Activated T-cell treated with anti-CD3 and anti-CD28 coated beads, Interleukin-2, amount 50 U/mL, for 24 hours (primary cell): ENCODE measurements at regions not wholly inside any gene's neighbourhood (a gene's known extent, or its start where the extent isn't known, plus 50 kb on each side); places are given as distances from the start of the nearest gene placed in this dataset.
A peak's percentile ranks its signal among the peaks of the same experiment; 100 is the strongest.
"Not testable (repeated sequence)": the region's sequence is repeated elsewhere in the genome, so short reads cannot be mapped to it uniquely, and the experiment has no call there.

ENCODE experiments used
- DNase-seq: peaks from one replicate; pipeline ENCODE4 v3.0.0-alpha.2; 2020
- H3K27ac Mint-ChIP-seq: 2 replicates; pipeline ENCODE4 v1.8.0; 2020; ENCODE audit warnings: mild to moderate bottlenecking, mixed read lengths
- H3K27me3 Mint-ChIP-seq: 2 replicates; pipeline ENCODE4 v1.8.0; 2020; ENCODE audit warnings: mixed read lengths
- H3K36me3 Mint-ChIP-seq: 2 replicates; pipeline ENCODE4 v1.8.0; 2020; ENCODE audit warnings: low read depth, mixed read lengths
- H3K4me1 Mint-ChIP-seq: 2 replicates; pipeline ENCODE4 v1.8.0; 2020; ENCODE audit warnings: low read depth, mixed read lengths
- H3K4me3 Mint-ChIP-seq: 2 replicates; pipeline ENCODE4 v1.8.0; 2020; ENCODE audit warnings: mild to moderate bottlenecking, moderate library complexity, mixed read lengths
- H3K9me3 Mint-ChIP-seq: 2 replicates; pipeline ENCODE4 v1.8.0; 2020; ENCODE audit warnings: mixed read lengths

DNA sequence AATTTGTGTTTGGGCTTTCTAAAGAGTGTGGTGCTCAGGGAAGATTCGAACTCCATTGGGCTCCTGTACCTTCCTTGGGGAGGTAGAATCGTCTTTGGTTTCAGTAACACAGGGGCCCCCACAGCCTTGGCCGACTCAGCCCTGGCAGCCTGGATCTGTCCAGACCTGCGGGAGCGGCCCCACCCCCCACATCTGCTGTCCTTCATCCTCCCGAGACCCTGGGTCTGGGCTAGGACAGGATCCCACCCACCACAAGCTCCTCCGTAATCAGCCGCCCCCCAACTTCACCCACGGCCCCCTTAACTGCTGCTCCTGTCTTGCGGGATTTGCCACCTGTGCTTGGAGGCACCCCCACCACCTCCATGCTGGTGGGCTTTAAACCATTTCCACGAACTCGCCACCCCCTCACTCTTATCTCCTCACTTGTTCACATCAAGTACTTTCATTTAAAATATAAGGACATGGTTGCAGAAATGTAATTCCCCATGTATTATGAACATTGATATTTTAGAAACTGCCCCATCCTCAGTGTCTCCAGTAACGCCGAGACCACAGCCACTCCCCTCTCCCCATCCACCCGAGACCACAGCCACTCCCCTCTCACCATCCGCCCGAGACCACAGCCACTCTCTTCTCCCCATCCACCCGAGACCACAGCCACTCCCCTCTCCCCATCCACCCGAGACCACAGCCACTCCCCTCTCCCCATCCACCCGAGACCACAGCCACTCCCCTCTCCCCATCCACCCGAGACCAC is 84.7 kb upstream of the SFSWAP start:
- not testable (repeated sequence) for H3K27me3 Mint-ChIP-seq

DNA sequence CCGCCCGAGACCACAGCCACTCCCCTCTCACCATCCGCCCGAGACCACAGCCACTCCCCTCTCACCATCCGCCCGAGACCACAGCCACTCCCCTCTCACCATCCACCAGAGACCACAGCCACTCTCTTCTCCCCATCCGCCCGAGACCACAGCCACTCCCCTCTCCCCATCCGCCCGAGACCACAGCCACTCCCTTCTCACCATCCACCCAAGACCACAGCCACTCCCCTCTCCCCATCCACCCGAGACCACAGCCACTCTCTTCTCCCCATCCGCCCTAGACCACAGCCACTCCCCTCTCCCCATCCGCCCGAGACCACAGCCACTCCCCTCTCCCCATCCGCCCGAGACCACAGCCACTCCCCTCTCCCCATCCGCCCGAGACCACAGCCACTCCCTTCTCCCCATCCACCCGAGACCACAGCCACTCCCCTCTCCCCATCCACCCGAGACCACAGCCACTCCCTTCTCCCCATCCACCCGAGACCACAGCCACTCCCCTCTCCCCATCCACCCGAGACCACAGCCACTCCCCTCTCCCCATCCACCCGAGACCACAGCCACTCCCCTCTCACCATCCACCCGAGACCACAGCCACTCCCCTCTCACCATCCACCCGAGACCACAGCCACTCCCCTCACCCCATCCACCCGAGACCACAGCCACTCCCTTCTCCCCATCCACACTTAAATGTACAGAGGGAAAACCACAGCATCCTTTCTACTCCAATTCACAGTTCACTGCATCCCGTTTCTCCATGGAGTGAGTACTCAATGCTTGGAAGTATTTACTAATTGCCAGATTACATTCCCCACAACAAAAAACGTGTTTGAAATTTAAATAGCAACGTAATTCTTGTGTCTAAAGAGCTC is 83.5 kb upstream of the SFSWAP start:
- not testable (repeated sequence) for H3K9me3 Mint-ChIP-seq, H3K36me3 Mint-ChIP-seq, H3K27me3 Mint-ChIP-seq
- Mint-ChIP-seq H3K4me3 (peak overlapping the region; percentile 12), H3K4me1 (peaks cover 10% of the 10 kb centered on the region), H3K27ac (peak overlapping the region; percentile 90)
- DNase-seq, result peak; percentile 35

More for the DNA sequence above, 84.7 kb upstream of the SFSWAP start:
- H3K4me3 Mint-ChIP-seq, H3K9me3 Mint-ChIP-seq, H3K36me3 Mint-ChIP-seq, DNase-seq: not testable (repeated sequence)
- Mint-ChIP-seq H3K4me1 (peaks cover 10% of the 10 kb centered on the region), H3K27ac (peak overlapping the region; percentile 29)

DNA sequence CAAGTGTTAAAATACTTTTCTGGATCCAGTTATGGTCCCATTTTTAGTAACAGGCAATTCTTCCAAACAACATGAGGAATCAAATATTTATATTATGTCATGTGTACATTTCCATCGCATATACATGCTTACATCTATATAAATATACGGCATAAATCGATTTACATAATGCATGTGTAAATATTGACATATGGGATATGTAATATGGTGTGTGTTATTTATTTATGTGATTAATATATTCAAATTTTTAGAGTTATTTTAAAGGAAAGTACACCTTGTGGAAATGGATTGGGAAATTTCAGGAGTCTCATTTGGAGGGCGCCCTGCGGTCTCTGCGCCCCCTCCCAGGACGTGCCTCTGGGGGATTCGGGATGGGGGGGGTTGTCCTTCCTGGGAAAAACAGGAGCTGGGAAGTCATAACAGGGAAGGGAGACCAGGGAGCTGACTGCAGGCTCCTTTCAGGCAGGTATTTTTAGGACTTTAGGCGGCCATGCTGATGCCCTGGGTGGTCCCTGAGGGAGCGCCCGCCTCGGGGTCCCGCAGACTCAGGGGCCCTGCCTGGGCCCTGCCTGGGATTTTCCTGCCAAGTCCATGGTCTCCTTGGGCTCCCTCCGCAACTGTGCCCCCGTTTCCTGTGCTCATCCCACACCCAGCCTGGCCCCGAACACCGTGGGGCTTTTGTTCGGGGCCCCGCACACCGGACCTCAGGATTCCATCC is 82.7 kb upstream of the SFSWAP start:
- Mint-ChIP-seq H3K27ac (peak overlapping the region; percentile 90), H3K9me3 (peaks cover 2% of the 10 kb centered on the region), H3K36me3 (peaks cover 2% of the 10 kb centered on the region), H3K4me3 (peak overlapping the region; percentile 12), H3K4me1 (peaks cover 10% of the 10 kb centered on the region), H3K27me3 (no peaks in the 10 kb centered on the region)
- no peak for DNase-seq

DNA sequence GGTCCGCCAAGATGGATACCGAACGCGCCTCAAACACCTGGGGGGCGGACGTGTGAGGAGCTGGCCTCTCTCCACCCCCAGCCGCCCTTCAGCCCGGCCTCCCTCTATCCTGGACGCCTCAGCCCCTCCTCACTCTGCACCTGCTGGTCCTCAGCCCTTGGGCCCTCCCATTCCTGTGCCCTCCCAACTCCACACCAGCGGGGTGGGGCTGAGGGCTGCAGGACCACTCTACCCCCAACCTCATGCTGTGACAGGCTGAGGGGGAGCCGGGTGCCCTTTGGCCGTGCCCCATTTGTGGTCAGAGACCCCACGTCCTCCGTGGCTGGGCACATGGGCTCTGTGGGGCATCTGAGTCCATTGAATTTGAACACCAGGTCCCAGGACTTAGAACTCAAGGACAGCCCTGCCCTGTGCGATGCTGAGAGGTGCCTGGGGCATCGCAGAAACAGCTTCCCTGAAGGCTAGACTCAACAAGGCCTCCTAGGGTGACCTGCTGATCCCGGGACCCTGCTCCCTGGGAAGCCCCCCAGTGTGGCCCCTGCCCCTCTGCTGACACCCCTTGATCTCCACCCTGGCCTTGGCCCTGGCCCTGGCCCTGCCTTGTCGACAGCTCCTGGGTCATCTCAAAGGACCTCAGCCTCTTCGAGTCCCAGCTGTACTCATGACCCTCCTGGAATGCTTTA is 82.0 kb upstream of the SFSWAP start:
- Mint-ChIP-seq H3K4me1 (peaks cover 10% of the 10 kb centered on the region), H3K4me3 (no peak overlapping the region), H3K36me3 (peaks cover 2% of the 10 kb centered on the region), H3K27ac (no peak overlapping the region), H3K27me3 (peaks cover under 1% of the 10 kb centered on the region), H3K9me3 (peaks cover 2% of the 10 kb centered on the region)
- DNase-seq, result peak; percentile 28

DNA sequence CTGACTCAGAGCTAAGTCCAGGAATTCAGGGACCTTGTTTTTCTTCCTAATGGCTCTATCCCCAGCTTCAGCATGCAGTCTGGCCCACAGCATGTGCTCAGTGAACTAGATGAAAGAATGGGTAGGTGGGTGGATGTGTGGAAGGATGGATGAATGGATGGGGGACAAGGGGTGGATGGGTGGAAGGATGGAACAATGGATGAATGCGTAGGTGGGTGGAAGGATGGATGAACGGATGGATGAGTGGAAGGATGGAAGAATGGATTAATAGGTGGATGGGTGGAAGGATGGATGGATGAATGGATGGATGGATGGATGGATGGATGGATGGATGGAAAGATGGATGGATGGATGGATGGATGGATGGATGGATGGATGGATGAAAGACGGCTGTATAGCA is 79.7 kb upstream of the SFSWAP start:
- H3K4me3 Mint-ChIP-seq, result no peak overlapping the region
- peaks cover 22% of the 10 kb centered on the region for H3K27me3 Mint-ChIP-seq
- H3K9me3 Mint-ChIP-seq, result peaks cover 2% of the 10 kb centered on the region
- peaks cover 4% of the 10 kb centered on the region for H3K4me1 Mint-ChIP-seq
- H3K27ac Mint-ChIP-seq, result no peak overlapping the region
- no peak for DNase-seq
- peaks cover 2% of the 10 kb centered on the region for H3K36me3 Mint-ChIP-seq

DNA sequence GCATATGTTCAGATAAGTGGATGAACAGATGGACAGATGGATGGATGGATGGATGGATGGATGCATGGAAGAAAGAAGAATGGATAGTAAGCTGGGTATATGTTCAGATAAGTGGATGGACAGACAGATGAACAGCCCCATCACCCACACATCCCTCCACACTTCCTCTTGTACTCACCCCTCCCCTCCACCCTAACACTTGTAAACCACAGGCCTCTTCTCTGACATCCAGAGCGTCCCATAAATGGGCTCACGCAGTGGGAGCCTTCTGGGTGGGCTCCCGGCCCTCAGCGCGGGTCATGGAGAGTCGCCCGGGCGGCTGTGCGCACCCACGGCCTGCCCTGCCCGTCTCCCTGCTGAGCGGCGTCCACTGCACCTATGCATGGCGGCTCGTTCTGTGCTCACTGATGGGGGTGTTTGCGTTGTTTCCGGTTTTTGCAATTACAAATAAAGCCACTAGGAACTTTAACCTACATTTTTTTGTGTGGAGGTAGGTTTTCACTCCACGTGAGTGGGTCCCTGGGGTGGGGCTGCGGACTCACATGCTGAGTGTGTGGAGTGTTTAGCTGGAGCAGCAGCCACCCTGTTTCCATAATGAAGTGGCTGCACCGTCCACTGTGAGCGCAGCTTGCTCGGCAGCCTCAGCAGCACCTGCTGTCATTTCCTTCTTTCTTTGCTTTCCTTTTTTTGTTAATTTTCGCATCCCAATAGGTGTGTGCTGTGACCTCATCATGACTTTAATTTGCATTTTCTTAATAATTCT is 78.8 kb upstream of the SFSWAP start:
- not testable (repeated sequence) for H3K36me3 Mint-ChIP-seq, H3K4me1 Mint-ChIP-seq, H3K4me3 Mint-ChIP-seq, H3K9me3 Mint-ChIP-seq, H3K27ac Mint-ChIP-seq
- DNase-seq, result peak; percentile 16
- H3K27me3 Mint-ChIP-seq, result peaks cover 26% of the 10 kb centered on the region

DNA sequence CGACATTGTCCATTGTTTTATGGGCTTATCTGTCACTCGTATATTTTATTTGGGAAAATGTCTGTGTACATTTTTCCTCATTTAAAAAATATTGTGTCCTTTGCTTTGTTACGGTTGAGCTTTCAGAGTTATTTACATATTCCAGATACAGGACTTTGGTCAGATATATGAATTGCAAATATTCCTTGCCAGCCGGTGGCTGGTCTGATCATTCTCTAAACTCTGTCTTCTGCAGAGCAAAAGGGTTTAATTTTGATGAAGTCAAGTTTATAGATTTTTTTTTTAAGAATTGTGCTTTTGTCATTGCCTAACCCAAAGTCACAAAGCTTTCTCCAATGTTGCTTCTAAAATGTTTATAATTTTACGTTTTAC is 78.3 kb upstream of the SFSWAP start:
- H3K27me3 Mint-ChIP-seq, result peaks cover 26% of the 10 kb centered on the region
- H3K4me3 Mint-ChIP-seq, H3K27ac Mint-ChIP-seq, DNase-seq, H3K36me3 Mint-ChIP-seq, H3K9me3 Mint-ChIP-seq, H3K4me1 Mint-ChIP-seq: not testable (repeated sequence)

DNA sequence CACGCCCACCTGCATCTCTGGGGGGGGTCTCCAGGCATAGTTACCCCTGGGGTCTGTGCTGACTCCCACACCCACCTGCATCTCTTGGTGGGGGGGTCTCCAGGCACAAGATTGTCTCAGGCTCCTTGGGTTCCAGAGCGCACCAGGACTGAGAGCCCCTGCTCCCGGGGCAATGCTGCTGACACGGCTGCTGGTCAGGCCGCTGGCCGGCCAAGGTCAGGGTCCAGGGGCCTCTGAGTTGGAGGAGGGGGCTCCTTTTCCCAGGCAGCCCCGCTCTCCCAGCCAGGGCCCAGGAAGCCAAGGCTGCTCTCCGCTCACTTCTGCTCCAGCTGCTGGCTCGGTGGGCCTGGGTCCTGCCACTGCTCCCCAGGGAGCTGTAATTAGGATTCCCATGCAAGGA is 77.3 kb upstream of the SFSWAP start:
- not testable (repeated sequence) for H3K4me3 Mint-ChIP-seq, H3K9me3 Mint-ChIP-seq, H3K27ac Mint-ChIP-seq, H3K4me1 Mint-ChIP-seq, H3K36me3 Mint-ChIP-seq
- peak; percentile 20 for DNase-seq
- H3K27me3 Mint-ChIP-seq, result peaks cover 29% of the 10 kb centered on the region

DNA sequence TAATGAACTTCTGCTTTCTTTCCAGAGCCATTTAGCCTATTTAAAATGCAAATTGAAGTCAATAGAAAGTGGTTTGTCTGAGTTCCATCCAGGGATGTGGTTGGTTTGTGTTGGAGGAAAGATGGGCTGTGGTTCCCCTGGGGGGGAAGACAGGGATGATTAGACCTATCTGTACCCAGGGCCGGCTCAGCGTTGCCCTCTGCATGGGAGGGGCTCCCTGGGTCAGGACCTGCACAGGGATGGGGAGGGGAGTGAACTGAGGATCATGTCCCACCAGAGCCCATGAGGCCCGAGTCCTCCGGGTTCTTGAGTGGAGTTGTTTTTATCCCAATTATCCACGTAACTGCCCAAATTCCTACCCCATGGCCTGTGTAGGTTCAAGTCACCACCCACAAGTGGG is 76.9 kb upstream of the SFSWAP start:
- Mint-ChIP-seq H3K27me3 (peaks cover 29% of the 10 kb centered on the region), H3K27ac (no peak overlapping the region), H3K36me3 (no peaks in the 10 kb centered on the region), H3K4me1 (no peaks in the 10 kb centered on the region), H3K9me3 (no peaks in the 10 kb centered on the region), H3K4me3 (no peak overlapping the region)
- no peak for DNase-seq

DNA sequence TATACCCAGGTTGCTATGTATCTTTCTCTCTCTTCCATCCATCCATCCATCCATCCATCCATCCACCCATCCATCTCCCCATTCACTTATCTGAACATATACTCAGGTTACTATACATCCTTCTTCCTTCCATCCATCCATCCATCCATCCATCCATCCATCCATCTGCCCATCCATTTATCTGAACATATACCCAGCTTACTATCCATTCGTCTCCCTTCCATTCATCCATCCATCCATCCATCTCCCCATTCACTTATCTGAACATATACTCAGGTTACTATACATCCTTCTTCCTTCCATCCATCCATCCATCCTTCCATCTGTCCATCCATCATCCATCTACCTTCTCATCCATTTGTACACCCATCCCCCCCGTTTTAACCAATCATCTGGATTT is 75.9 kb upstream of the SFSWAP start:
- not testable (repeated sequence) for H3K9me3 Mint-ChIP-seq, H3K4me3 Mint-ChIP-seq, DNase-seq, H3K36me3 Mint-ChIP-seq, H3K27ac Mint-ChIP-seq, H3K4me1 Mint-ChIP-seq
- peaks cover 29% of the 10 kb centered on the region for H3K27me3 Mint-ChIP-seq

DNA sequence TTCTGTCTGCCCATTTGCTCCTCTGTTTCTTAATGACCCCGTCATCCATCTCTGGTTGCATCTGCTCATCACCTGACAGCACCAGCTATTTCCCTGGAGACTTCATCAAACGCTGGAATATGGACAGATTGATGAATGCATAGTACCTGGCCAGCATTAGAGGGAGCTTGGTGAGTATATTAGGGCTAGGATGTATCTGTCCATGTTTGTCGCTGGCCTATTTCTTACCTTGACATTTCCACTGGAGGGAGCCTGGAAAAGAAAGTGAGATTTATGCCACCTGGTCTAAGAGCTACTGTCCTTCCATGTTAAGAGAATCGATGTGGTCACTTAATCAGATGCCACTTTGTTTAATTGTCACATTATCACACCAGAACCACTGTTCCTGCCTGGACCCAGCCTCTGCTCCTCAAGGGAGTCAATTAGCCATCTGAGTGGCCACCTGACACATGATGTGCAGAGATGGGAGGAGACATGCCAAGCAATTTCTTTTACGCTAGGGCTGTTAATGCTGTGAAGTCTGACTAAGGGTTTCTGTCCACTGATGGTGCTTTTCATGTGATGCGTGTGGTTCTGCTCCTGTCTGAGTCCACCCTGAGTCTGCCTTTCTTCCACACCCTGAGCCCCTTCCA is 75.3 kb upstream of the SFSWAP start:
- Mint-ChIP-seq H3K4me1 (no peaks in the 10 kb centered on the region), H3K27ac (no peak overlapping the region), H3K9me3 (no peaks in the 10 kb centered on the region), H3K27me3 (peaks cover 29% of the 10 kb centered on the region), H3K4me3 (no peak overlapping the region), H3K36me3 (no peaks in the 10 kb centered on the region)
- DNase-seq, result no peak

DNA sequence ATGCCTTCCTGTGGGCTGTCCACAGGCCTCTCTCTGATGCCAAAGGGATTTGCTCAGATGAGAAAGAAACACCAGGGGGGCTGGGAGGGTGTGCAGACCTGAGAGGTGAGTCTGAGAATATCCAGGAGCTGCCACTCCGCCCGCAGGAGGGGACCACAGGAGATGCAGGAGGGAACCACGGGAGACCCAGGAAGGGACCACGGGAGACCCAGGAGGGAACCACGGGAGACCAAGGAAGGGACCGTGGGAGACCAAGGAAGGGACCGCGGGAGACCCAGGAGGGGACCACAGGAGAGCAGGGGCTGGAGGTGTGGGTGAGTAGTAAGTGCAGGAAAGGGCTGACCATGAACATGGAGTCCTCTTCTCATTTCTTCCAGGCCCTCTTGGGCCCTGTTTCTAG is 74.6 kb upstream of the SFSWAP start:
- no peaks in the 10 kb centered on the region for H3K36me3 Mint-ChIP-seq
- H3K4me1 Mint-ChIP-seq, result no peaks in the 10 kb centered on the region
- no peak overlapping the region for H3K4me3 Mint-ChIP-seq
- no peak overlapping the region for H3K27ac Mint-ChIP-seq
- H3K27me3 Mint-ChIP-seq, result peaks cover 32% of the 10 kb centered on the region
- no peak for DNase-seq
- H3K9me3 Mint-ChIP-seq, result no peaks in the 10 kb centered on the region

DNA sequence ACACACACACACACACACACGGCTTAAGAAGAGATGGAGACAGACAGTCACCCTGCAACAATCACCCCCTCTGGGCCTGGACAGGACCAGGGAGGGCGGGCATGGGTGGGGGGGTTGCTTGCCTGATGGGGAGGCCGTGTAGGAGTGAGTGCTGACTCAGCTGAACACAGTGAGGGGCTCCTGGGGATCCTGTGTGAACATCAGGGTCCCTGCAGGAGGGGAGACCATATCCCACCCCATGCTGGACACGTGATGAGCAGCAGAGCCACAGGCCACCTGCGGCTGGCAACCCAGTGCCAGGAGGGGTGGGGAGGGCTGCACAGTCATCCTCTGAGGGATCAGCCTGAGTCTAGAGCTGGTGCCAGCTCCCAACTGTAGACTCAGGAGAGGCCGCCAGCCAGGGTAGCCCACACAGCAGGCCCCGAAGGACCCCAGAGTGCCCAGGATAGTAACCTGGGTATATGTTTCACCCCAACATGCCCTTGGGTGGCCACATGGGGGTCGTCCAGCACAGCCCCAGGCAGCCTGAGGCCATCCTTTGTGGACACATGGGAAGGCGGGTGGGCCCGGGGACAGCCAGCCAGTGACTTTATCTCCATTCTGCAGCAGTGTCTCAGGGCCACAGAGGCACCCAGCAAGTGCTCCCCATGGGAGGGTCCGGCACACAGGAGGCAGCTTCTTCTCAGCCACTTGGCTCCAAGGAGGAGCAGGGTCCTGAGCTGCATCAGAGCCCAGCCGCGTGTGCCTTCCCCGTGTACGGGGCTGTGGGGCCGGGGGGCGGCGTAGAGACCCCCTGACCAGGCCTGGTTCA is 73.7 kb upstream of the SFSWAP start:
- Mint-ChIP-seq H3K27ac (no peak overlapping the region), H3K36me3 (no peaks in the 10 kb centered on the region), H3K9me3 (no peaks in the 10 kb centered on the region), H3K4me3 (no peak overlapping the region), H3K4me1 (no peaks in the 10 kb centered on the region), H3K27me3 (peaks cover 32% of the 10 kb centered on the region)
- DNase-seq, result peak; percentile 18
